GM21381 (cell line): ENCODE measurements at regions not wholly inside any gene's neighbourhood (a gene's known extent, or its start where the extent isn't known, plus 50 kb on each side); places are given as distances from the start of the nearest gene placed in this dataset.
"Not testable (repeated sequence)": the region's sequence is repeated elsewhere in the genome, so short reads cannot be mapped to it uniquely, and the experiment has no call there.

ENCODE experiments used
- ATAC-seq: cut with Tn5 transposase; IDR thresholded peaks from one replicate; pipeline ENCODE4 v1.9.1; 2021; ENCODE audit warnings: mild to moderate bottlenecking, moderate library complexity; ENCODE audit not compliant: unreplicated experiment

DNA sequence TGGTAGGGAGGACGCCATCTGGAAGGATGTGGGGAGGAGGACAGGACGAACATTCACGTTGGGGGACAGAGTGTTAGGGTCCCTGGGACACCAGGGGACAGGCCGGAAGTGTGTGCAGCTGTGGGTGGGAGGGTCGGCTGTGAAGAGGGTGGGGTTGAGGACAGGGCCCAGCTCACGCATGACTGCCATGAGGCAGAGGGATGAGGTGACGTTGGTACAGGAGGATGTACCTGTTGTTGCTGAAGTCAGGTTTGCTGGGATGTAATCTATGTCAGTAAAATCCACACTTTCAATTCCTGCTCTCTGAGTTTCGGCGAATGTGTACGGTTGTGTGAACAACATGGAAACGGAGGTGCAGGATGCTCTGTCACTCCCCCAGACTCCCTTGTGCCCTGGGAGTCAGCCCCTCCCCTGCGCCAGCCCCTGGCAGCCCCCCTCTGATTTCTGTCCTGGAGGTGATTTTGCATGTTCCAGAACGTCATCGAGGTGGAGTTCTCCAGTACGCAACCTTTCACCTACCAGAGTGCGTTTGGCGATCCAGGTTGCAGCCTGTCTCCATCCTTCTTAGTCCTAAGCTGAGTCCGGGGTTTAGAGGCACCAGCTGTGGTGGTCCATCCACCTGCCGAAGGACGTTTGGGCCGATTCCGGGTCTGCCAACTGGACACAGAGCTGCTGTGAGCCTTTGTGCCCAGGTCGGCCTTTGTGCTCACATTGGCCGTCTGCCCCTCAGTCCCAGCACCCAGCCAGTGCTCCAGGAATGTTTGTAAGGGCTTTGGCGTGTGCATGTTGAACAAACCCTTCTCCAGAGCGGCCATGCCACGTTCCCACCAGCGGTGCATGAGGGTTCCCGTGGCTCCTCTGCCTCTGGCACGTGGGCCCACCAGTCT is 203.2 kb downstream of the NPIPB11 start:
- not testable (repeated sequence) for ATAC-seq

DNA sequence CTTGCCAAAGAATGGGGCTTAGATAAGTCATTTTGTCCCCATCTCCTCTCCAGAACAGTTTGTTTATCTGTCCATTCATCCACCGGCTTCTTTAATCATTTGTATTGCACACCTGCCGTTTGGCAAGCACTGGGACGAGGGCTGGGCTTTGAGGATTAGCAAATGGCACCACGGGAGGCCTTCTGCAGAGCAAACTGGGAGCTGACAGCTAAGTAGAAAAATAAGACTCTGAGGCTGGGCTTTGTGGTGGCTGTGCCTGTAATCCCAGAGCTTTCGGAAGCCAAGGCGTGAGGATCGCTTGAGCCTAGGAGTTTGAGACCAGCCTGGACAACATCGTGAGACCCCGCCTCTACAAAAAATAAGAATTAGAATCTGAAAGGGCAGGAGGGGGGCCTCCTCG is 203.9 kb downstream of the NPIPB11 start:
- not testable (repeated sequence) for ATAC-seq

DNA sequence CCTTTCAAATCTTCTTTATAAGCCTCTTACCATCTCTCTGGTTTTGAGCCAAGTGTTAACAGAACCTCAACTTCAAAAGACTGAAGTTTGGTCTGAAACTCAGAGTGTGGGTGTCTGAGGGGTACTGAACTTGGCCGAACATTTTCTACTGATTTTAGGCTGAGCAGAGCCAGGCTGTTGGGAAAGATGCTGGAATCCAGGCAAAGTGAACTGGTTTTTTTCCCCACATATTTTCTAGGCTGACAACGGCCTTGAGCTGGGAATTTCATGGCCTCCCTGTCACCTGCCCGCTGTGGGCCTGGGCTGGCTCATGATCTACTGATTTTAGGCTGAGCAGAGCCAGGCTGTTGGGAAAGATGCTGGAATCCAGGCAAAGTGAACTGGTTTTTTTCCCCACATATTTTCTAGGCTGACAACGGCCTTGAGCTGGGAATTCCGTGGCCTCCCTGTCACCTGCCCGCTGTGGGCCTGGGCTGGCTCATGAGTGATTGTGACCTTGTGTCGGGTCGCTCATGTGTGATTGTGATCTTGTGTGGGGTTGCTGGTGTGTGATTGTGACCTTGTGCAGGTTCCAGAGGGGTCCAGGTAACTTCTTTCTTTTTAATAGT is 204.4 kb downstream of the NPIPB11 start:
- ATAC-seq, result not testable (repeated sequence)

DNA sequence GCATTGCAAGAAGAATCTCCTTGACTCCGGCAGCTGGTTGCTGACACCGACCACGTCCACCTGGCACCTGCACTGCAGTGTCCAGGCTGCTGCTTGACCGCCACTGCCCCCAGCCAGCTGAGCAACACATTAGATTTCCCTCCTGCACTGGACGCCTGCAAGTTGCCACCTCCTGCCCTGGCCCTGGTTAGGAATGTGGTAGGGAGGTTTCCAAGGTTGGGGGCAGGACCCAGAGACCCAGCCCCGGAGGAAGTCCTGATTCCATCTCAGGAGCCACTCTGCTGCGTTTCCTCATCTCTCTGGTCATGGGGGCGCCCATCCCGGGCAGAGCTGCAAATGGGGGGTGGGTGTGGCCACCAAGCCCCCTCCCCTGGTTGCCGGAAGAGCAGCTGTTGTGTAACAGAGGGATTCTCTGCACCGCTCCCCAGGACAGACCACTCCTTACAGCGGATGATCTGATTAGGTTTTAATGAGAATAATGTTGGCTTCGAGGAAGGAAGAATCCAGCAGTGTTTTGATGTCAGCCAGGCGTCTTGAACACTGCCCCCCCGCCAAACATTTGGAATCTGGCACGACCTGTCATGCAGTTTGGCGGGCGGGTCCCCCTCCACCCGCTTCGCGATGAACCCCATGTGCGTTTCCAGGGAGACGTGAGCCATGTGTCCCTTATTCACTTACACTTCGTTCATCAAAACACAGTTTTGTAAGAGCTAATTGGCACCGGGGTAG is 205.1 kb downstream of the NPIPB11 start:
- ATAC-seq, result not testable (repeated sequence)

DNA sequence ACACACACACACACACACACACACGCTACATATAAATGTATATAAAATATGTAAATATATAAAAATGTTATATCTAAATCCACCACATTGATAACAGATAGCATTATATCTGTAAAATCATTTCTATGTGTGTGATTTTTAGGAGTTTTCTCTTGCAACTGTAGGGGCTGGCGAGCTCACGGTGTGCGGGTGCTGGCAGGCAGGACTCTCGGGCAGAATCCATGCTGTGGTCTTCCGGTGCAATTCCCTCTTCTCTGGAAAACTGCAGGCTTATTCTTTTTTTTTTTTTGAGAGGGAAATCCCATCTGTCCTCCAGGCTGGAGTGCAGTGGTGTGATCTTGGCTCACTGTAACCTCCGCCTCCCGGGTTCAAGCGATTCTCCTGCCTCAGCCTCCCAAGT is 205.8 kb downstream of the NPIPB11 start:
- not testable (repeated sequence) for ATAC-seq

DNA sequence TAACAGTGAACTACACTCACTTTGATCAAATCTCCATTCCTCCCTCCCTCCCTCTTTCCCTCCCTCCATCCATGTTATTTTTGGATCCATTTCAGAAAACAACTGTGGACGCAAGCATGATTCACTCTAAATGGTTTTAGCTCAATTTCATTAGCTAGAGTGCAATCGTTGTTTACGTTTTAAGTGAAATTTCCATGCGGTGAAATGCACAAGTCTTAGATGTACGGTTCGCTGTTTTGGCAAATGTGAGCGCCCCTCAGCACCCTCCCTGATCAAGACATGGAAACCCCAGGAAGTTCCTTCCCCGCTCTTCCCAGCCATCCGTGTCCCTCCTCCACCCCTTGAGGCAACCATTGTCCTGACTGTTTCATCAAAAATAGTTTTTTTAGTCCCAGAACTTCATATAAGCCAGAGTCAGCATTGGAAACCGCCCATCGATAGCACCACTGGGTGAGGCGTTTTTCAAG is 206.3 kb downstream of the NPIPB11 start:
- ATAC-seq, result not testable (repeated sequence)

DNA sequence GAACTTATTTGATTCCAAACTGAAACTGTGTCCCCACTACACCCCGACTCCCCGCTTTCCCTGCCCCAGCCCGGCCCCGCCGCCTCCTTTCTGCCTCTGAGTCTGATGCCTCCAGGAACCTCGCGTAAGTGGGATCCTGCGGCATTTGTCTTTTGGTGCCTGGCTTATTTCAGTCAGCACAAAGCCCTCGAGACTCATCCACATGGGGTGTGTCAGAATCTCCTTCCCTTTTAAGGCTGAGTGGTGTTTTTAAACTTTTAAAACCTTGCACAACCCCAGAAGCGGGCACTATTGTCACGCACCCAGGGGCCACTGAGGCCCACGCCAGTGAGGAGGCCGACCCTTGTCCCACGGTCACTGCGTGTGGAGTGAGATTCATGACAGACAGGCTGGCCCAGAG is 206.9 kb downstream of the NPIPB11 start:
- not testable (repeated sequence) for ATAC-seq

DNA sequence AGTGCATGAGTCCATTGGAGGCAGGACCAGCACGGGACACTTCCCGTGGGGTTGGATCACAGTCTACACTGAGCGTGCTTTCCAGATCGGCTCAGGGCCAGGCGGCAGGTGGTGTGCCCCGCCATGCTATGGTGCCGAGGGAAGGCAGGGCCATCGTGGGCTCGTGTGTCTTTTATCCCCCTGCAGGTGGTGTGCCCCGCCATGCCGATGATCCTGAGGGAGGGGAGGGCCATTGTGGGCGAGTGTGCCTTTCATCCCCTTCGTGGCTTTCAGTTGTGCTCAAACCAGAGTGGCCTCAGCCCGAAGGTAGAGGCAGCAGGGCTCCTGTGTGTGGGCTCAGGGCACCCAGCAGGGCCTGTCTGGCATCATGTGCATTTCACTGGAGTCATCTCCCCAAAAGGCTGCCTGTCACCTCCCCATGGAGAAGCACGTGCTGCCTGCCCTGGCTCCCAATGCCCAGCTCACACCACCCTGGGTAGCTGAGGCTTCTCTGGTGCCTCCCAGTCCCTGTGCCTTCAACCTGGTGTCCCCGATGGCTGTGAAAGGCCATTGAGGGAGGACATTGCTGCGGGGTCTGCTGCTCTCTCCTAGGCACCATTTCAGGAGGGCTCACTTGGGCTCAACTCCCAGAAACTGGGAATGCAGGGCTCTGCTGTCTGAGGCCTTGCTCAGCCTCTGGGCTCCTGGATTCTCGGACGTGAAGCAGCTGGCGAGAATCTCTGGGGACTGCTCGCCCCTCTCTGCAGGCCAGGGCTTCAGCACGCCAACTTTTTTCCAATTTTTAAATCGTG is 207.6 kb downstream of the NPIPB11 start:
- ATAC-seq, result no peak

DNA sequence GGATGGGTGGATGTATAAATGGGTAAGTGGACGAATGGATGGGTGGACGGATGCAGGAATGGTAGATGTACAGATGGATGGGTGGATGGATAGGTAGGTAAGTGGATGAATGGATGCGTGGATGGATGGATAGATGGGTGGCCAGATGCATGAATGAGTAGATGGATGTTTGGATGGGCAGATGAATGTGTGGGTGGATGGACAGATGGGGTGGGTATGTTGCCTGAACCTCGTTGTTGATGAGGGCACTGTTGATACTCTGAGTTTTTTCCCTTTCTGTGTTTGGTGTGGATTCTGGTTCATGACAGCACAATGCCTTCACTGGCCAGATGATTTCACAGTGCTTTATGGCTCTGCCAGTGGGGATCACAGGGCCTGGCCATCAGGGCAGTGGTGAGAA is 208.3 kb downstream of the NPIPB11 start:
- ATAC-seq, result no peak

DNA sequence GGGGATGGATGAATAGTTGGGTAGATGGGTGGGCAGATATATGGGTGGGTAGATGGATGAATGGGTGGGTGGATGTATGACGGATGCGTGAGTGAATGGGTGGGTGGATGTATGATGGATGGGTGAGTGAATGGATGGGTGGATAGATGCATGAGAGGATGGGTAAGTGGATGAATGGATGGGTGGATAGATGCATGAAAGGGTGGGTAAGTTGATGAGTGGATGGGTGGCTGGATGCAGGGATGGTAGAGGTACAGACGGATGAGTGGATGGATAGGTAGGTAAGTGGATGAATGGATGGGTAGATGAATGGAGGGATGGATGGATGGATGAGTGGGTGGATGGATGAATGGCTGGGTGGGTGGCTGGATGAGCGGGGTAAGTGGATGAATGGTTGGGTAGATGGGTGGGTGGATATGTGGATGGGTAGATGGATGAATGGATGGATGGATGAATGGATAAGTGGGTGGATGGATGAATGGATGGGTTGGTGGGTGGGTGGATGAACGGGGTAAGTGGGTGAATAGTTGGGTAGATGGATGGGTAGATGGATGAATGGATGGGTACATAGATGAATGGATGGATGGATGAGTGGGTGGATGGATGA is 208.9 kb downstream of the NPIPB11 start:
- not testable (repeated sequence) for ATAC-seq

DNA sequence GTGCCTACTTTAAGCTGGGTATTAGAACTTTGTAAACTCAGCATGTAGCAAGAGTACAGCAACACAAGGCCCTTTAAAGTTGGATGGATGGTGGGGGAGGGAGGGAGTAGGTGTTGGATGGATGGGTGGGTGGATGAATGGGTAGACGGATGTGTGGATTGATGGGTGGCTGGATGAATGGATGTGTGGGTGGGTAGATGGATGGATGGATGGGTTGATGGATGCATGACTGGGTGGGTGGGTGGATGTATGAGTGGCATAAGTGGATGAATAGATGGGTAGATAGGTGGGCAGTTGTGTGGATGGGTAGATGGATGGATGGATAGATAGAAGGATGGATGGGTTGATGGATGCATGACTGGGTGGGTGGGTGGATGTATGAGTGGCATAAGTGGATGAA is 209.8 kb downstream of the NPIPB11 start:
- not testable (repeated sequence) for ATAC-seq

DNA sequence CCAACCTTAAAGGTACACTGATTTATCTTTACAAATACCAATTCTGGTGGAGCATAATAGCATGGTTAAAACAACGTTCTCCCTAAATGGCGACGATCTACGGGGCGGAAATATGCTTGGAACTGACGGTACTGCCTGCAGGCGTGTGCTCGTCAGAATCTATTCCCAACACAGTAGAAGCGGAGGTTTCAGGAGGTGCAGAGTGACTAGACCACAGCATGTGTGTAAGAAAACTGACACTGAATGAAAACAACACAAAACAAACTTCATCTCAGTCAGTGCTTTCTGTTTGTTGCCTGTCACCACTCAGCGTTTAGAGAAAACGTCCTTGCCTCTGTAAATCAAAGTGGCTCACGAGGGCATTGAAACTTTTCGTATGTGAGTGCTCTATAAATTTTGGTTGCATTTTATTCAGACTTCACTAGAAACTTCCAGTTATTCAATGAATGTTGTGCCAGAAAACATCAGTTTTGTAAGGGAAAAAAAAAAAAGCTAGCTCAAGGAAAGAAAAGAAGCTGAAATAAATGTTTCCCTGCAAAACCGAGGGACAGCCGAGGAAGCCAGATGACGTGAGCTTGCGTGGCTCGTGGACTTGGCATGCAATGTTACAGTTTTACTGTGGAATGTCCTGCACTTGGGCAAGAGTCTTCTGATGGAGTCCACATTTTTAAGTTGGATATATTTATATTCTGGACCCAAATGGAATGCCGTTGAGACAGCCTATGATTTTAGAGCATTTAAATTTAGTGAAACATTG is 210.4 kb downstream of the LAT start:
- ATAC-seq, result not testable (repeated sequence)

DNA sequence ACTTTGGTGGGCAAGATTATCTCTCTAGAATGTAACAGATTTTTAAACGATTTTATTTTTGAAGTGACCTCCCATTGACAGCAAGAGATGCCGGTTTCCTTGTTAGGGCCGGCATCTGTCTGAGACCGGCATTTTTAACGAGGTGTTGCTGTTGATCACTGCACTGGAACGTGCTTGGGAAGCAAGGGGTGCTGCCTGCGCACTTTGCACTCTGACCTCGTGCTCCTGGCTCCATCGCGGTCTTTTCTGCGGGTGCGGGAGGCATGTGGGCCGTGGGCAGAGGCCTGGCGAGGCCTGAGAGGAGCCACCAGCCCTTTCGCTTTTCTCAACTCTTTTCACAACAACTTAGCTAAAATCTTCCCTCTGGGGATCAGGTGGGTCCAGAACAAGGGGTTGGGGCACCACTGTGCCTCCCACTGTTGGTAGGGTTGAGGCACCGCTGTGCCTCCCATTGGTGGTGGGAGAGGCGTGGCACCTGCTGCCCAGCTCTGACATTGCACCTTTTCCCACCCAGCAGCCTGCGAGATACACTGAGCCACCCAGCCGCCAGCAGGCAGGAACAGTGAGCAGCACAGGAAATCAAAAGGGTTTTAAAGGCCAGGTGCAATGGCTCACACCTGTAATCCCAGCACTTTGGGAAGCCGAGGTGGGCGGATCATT is 209.5 kb downstream of the LAT start:
- not testable (repeated sequence) for ATAC-seq

DNA sequence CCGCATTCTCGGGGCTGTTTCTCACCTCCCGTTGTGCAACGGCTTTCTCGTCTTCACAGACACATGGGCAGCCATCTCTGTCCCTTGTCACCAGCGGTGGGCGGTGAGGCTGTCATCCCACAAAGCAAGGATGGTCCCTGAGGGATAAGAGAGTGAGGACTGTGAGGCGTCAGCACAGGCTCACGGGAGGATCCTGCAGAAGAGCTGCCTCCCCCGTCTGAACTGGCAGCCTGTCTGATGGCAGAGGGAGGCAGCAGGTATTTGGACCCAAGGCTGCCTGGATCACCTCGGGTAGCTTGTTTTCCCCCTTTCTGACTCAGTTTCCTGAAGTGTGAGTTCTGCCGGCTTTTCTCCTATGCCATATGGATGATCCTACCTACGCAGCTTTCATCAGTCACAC is 208.8 kb downstream of the LAT start:
- not testable (repeated sequence) for ATAC-seq

DNA sequence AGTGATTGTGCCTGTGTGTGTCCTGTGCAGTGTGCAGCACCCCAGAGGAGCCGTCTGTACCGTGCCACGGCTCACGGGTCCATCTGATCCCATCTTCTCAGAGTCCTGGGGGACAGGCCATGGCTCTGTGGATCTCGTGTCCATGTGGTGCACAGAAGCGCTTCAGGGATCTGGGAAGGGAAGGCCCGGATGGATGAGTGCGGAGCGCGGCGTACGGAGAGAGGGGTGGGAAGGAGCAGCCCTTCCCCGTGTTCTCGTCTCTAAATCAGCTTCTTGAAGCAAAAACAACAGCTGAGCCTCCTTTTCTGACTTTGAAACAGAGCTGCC is 208.4 kb downstream of the LAT start:
- ATAC-seq, result not testable (repeated sequence)

DNA sequence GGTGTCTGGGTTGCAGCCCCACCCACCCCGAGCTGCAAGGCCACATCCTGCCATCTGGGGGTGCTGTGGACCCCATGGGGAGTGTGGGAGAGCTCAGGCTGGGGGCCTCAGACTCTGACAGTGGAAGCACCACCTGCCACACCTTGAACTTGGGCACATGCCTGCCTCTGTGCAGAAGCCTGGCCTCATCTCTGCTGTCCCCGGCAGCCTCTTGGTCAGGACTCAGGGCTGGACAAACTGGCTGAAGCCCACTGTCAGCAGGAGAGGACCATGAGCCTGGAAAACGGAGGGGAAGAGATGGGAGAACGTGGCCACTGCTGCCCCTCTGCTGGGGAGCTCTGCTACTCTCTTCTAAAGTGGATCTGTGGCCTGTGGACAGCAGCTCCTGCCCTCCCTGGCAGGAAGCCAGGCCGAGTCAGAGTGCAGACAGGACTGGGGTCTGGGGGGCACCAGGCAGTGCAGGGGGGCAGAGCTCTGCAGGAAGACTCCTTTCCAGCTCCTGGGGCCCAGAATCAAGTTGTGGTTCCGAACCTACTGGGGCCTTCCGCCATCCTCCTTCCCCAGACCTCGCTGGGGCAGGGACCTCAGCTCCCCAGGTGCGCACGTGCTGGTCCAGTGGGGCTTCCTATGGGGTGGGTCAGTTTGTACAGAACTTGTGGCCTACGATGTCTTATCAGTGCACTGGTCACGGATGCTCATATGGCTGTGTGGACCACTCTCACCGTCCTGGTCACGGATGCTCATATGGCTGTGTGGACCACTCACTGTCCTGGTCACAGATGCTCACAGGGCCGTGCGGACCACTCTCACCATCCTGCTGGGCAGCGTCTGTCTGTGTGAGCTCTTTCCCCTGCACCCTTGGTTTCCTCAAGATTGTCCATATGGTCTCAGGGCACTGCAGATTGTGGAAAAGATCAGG is 207.7 kb downstream of the LAT start:
- ATAC-seq, result no peak

DNA sequence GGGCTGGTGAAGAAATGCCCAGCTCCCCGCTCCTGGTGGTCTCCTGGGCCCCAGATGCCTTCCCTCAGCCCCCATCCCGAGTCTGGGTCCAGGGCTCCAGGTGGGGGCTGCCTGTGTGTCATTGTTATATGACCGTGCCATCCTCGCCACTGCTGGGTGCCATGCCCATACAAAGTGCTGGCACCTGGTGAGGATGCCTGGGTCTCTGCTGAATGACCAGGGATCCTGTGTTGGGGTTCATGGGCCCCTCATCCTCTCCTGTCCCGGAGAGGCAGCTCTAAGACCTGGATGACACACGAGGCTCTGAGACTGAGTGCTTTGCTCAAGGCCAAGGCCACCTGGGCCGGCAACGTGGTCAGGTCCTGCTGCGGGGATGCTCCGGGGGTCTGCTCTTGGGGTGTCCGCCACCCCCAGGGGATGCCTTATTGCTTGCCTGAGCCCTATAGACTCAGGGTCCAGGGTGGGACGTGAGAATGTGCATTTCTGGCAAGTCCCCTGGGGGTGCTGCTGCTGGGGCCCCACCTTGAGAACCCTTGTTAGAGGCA is 206.9 kb downstream of the LAT start:
- ATAC-seq, result not testable (repeated sequence)
